ENCODE measurements at regions not wholly inside any gene's neighbourhood (a gene's known extent, or its start where the extent isn't known, plus 50 kb on each side); places are given as distances from the start of the nearest gene placed in this dataset.
"Not testable (repeated sequence)": the region's sequence is repeated elsewhere in the genome, so short reads cannot be mapped to it uniquely, and the experiment has no call there.

- DNase-seq (ENCODE audit: low read depth in 2 of 2) = no peak
Observed at GRCh38 chr6:115442323-115442722, 618.4 kb downstream of the FRK start.

- no peak for DNase-seq (ENCODE audit: low read depth in 2 of 2)
Observed at GRCh38 chr6:115441651-115442050, 619.0 kb downstream of the FRK start.

- no peak for DNase-seq (ENCODE audit: low read depth in 2 of 2)
Observed at GRCh38 chr6:115415378-115415777, 645.3 kb downstream of the FRK start.

GRCh38 chr6:115414916-115415315 lies 645.8 kb downstream of the FRK start:
- not testable (repeated sequence) for DNase-seq (ENCODE audit: low read depth in 2 of 2)

- DNase-seq (ENCODE audit: low read depth in 2 of 2) = no peak
Observed at GRCh38 chr6:115411756-115412155, 648.9 kb downstream of the FRK start.

GRCh38 chr6:115404446-115404845 lies 656.2 kb downstream of the FRK start:
- DNase-seq (ENCODE audit: low read depth in 2 of 2) = no peak

- no peak for DNase-seq (ENCODE audit: low read depth in 2 of 2)
Observed at GRCh38 chr6:115398607-115399006, 662.1 kb downstream of the FRK start.

- no peak for DNase-seq (ENCODE audit: low read depth in 2 of 2)
Observed at GRCh38 chr6:115396112-115396906, 664.4 kb downstream of the FRK start.

GRCh38 chr6:115393821-115394220 lies 666.9 kb downstream of the FRK start:
- no peak for DNase-seq (ENCODE audit: low read depth in 2 of 2)

- no peak for DNase-seq (ENCODE audit: low read depth in 2 of 2)
Observed at GRCh38 chr6:115370202-115370601, 690.5 kb downstream of the FRK start.

GRCh38 chr6:115365783-115366182 lies 694.9 kb downstream of the FRK start:
- DNase-seq (ENCODE audit: low read depth in 2 of 2) = no peak

GRCh38 chr6:115363379-115363778 lies 697.3 kb downstream of the FRK start:
- DNase-seq (ENCODE audit: low read depth in 2 of 2) = no peak

- no peak for DNase-seq (ENCODE audit: low read depth in 2 of 2)
Observed at GRCh38 chr6:115362234-115362633, 698.5 kb downstream of the FRK start.

GRCh38 chr6:115360602-115361325 lies 699.9 kb downstream of the FRK start:
- DNase-seq (ENCODE audit: low read depth in 2 of 2) = no peak

- DNase-seq (ENCODE audit: low read depth in 2 of 2) = no peak
Observed at GRCh38 chr6:115358616-115359015, 702.1 kb downstream of the FRK start.

- DNase-seq (ENCODE audit: low read depth in 2 of 2) = no peak
Observed at GRCh38 chr6:115356371-115356770, 704.3 kb downstream of the FRK start.

- no peak for DNase-seq (ENCODE audit: low read depth in 2 of 2)
Observed at GRCh38 chr6:115323001-115323400, 737.7 kb downstream of the FRK start.

GRCh38 chr6:115319823-115320222 lies 740.9 kb downstream of the FRK start:
- no peak for DNase-seq (ENCODE audit: low read depth in 2 of 2)

- no peak for DNase-seq (ENCODE audit: low read depth in 2 of 2)
Observed at GRCh38 chr6:115310156-115310555, 750.5 kb downstream of the FRK start.

GRCh38 chr6:115302731-115303130 lies 758.0 kb downstream of the FRK start:
- DNase-seq (ENCODE audit: low read depth in 2 of 2) = no peak

- DNase-seq (ENCODE audit: low read depth in 2 of 2) = no peak
Observed at GRCh38 chr6:115287467-115287866, 773.2 kb downstream of the FRK start.

GRCh38 chr6:115276881-115277565 lies 783.7 kb downstream of the FRK start:
- DNase-seq (ENCODE audit: low read depth in 2 of 2) = no peak

- DNase-seq (ENCODE audit: low read depth in 2 of 2) = no peak
Observed at GRCh38 chr6:115272311-115272710, 788.4 kb downstream of the FRK start.

Measured in stimulated activated CD8-positive, alpha-beta memory T cell treated with anti-CD3 and anti-CD28 coated beads, Interleukin-2, amount 100 ng/mL, for 48 hours (primary cell).